GM12878 (cell line): ENCODE measurements at regions not wholly inside any gene's neighbourhood (a gene's known extent, or its start where the extent isn't known, plus 50 kb on each side); places are given as distances from the start of the nearest gene placed in this dataset.

Experiments used
- ATAC-seq: fragments of 200-7000 bp; cut with Tn5 transposase; 3 replicates; pipeline ENCODE4 v1.9.1; 2020; ENCODE audit warnings: mild to moderate bottlenecking, moderate library complexity
- BruUV-seq: library from RNA; stranded (reverse); fragments of 400-500 nt; replicated peaks from 2 replicates; lab custom pipeline; 2021; lab: Mats Ljungman, UMichigan
- CTCF ChIA-PET: fragments of 300-600 bp; sonication (Branson Sonifier 250); formaldehyde crosslinking; extraction: SDS; loops from one replicate; lab custom pipeline; 2021; ENCODE audit warnings: inconsistent platforms; lab: Yijun Ruan, JAX
- POLR2A ChIA-PET: fragments of 350-600 bp; formaldehyde crosslinking; extraction: SDS; loops from one replicate; lab custom pipeline; 2021; ENCODE audit warnings: inconsistent platforms; lab: Charles Lee
- RAD21 ChIA-PET: fragments of 300-600 bp; sonication (Branson Sonifier 250); formaldehyde crosslinking; loops from one replicate; lab custom pipeline; 2023; ENCODE audit warnings: antibody characterized with exemption; ENCODE audit not compliant: unreplicated experiment; lab: Charles Lee
- SMC1A ChIA-PET: fragments of 300-600 bp; sonication (Branson Sonifier 250); formaldehyde crosslinking; loops from one replicate; lab custom pipeline; 2023; ENCODE audit not compliant: unreplicated experiment, uncharacterized antibody; lab: Charles Lee
- DNase-seq: peaks from one replicate; pipeline ENCODE4 v3.0.0-alpha.2; 2011; ENCODE audit warnings: low read depth, low spot score
- FAIRE-seq: peaks from 3 replicates; lab custom pipeline; 2011; peaks lifted over from hg19 to GRCh38; lab: Jason Lieb, UNC
- H2AFZ ChIP-seq: 2 replicates; pipeline ENCODE4 v1.6.0; 2011; ENCODE audit warnings: low read depth, low read length, control low read depth; ENCODE audit not compliant: control insufficient read depth
- H3K27ac ChIP-seq: 2 replicates; pipeline ENCODE4 v1.5.1; 2011; ENCODE audit warnings: control low read depth; ENCODE audit not compliant: control insufficient read depth, insufficient read depth
- H3K27me3 ChIP-seq, 2 experiments: replicated peaks in 1 of 2; 2 replicates each; pipeline versions ENCODE4 v1.6.0 to v1.6.1; 2011; ENCODE audit warnings: low read length in 1 of 2; ENCODE audit not compliant: control insufficient read depth in 2 of 2, insufficient read depth in 2 of 2
- H3K36me3 ChIP-seq, 2 experiments: 2 replicates each; pipeline ENCODE4 v1.5.1; 2011; ENCODE audit warnings: low read length in 1 of 2; ENCODE audit not compliant: control insufficient read depth in 2 of 2, insufficient read depth in 2 of 2
- H3K4me1 ChIP-seq: 2 replicates; pipeline ENCODE4 v1.6.1; 2011; ENCODE audit warnings: mild to moderate bottlenecking, low read length, moderate library complexity, mixed read lengths; ENCODE audit not compliant: control insufficient read depth, insufficient read depth
- H3K4me2 ChIP-seq: 2 replicates; pipeline ENCODE4 v1.6.0; 2011; ENCODE audit warnings: control low read depth; ENCODE audit not compliant: control insufficient read depth, insufficient read depth
- H3K4me3 ChIP-seq: fragments of 200-600 bp; sonication (generic); 2 replicates; pipeline ENCODE4 v1.5.1; 2016
- H3K79me2 ChIP-seq: 2 replicates; pipeline ENCODE4 v1.6.0; 2011; ENCODE audit warnings: low read length; ENCODE audit not compliant: control insufficient read depth, insufficient read depth
- H3K9ac ChIP-seq: 2 replicates; pipeline ENCODE4 v1.8.0; 2011; ENCODE audit warnings: low read length, control low read depth, mixed read lengths; ENCODE audit not compliant: control insufficient read depth, insufficient read depth
- H3K9me3 ChIP-seq: replicated peaks from 3 replicates; pipeline ENCODE4 v1.5.1; 2011; ENCODE audit warnings: mild to moderate bottlenecking, low read length; ENCODE audit not compliant: control insufficient read depth, insufficient read depth
- H4K20me1 ChIP-seq: 2 replicates; pipeline ENCODE4 v1.6.0; 2011; ENCODE audit not compliant: control insufficient read depth, insufficient read depth
- CBX5 ChIP-seq: sonication (generic); IDR thresholded peaks from 2 replicates; pipeline ENCODE4 v1.6.1; 2016; ENCODE audit warnings: low read depth, moderate library complexity, mild to moderate bottlenecking, inconsistent platforms
- CEBPB ChIP-seq, 2 experiments: fragments of 150-350 bp in 1 of 2; IDR thresholded peaks; 2 replicates each; pipeline ENCODE4 v1.6.1; 2012 to 2014; ENCODE audit warnings: low read depth in 2 of 2, low read length in 2 of 2, borderline replicate concordance in 1 of 2, inconsistent platforms in 1 of 2
- CREM ChIP-seq: IDR thresholded peaks from 2 replicates; pipeline ENCODE4 v1.6.1; 2014; ENCODE audit warnings: antibody characterized with exemption, low read depth
- IKZF2 ChIP-seq, 2 experiments: fragments of 450-650 bp; IDR thresholded peaks; 2 replicates each; pipeline ENCODE4 v1.6.1; 2017; ENCODE audit warnings: mild to moderate bottlenecking in 2 of 2, moderate library complexity in 2 of 2
- IRF4 ChIP-seq: IDR thresholded peaks from 2 replicates; pipeline ENCODE4 v1.6.1; 2011; ENCODE audit warnings: low read depth, low read length
- KAT2A ChIP-seq: conservative IDR thresholded peaks from 2 replicates; pipeline ENCODE4 v1.6.1; 2011; ENCODE audit warnings: low read depth, low read length; ENCODE audit not compliant: control insufficient read depth
- SP1 ChIP-seq: IDR thresholded peaks from one replicate; pipeline ENCODE4 v1.6.1; 2011; ENCODE audit warnings: low read depth, low read length
- STAT3 ChIP-seq: IDR thresholded peaks from 2 replicates; pipeline ENCODE4 v1.6.1; 2011; ENCODE audit warnings: low read depth, low read length, improper control_type of control experiment
- ZNF217 ChIP-seq: fragments of 450-650 bp; IDR thresholded peaks from 2 replicates; pipeline ENCODE4 v1.6.1; 2017; ENCODE audit warnings: antibody characterized with exemption, mild to moderate bottlenecking
- in situ Hi-C: fragments of 300-500 bp; cut with MboI; formaldehyde crosslinking; loops from 9 replicates; pipeline ENCODE4 v1.14.3; 2018; ENCODE audit warnings: mixed read lengths
- intact Hi-C: fragments of 100-400 bp; cut with micrococcal nuclease; formaldehyde crosslinking; loops from one replicate; pipeline ENCODE4 v1.14.2; 2022; ENCODE audit not compliant: unreplicated experiment
- TF ChIP-seq, protein P1 (sequence below): fragments of 450-650 bp; IDR thresholded peaks from 2 replicates; pipeline ENCODE4 v1.6.1; 2014; ENCODE audit warnings: mild to moderate bottlenecking
- TF ChIP-seq, protein P2 (sequence below): fragments of 150-350 bp; IDR thresholded peaks from 2 replicates; pipeline ENCODE4 v1.6.1; 2016; ENCODE audit warnings: low read depth, low read length
- TF ChIP-seq, protein P3 (sequence below): IDR thresholded peaks from 2 replicates; pipeline ENCODE4 v1.6.1; 2012; ENCODE audit warnings: low read depth, low read length, improper control_type of control experiment
- TF ChIP-seq, protein P4 (sequence below): IDR thresholded peaks from 2 replicates; pipeline ENCODE4 v1.6.1; 2011; ENCODE audit warnings: borderline replicate concordance, low read depth, mild to moderate bottlenecking, moderate library complexity, low read length; ENCODE audit not compliant: insufficient read depth, poor library complexity, severe bottlenecking
- TF ChIP-seq, protein P5 (sequence below): fragments of 450-650 bp; IDR thresholded peaks from 2 replicates; pipeline ENCODE4 v1.6.1; 2017; ENCODE audit warnings: low read depth, mild to moderate bottlenecking, moderate library complexity
- TF ChIP-seq, protein P6 (sequence below): IDR thresholded peaks from 2 replicates; pipeline ENCODE4 v1.6.1; 2011; ENCODE audit warnings: low read depth, low read length, improper control_type of control experiment, borderline replicate concordance

DNA sequence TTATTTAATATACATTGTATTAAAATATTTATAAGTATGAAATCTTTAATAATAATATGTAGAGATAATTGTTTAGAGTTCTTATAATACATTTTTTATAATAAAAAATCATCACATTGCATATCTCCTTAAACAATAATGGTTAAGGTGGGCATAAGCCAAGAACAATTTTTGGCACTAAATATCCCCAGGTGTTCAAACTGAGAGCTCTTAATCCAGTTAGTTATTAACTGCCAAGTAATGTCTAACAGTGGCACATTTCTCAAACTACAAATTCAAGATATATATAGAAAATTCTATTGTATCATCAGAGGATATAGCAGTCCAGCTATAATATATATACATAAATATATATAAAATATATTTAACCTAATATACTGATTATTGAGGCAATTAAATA is 680.8 kb downstream of the SI start:
- Histone ChIP-seq H3K36me3 (no peaks in the 10 kb centered on the region), H3K27ac (no peak overlapping the region), H3K4me3 (no peak overlapping the region), H3K4me2 (no peak overlapping the region), H3K9ac (no peak overlapping the region), H3K27me3 (no peaks in the 10 kb centered on the region), H3K4me1 (no peaks in the 10 kb centered on the region), H4K20me1 (no peaks in the 10 kb centered on the region), H3K79me2 (no peaks in the 10 kb centered on the region), H3K9me3 (no peaks in the 10 kb centered on the region), H2AFZ (no peak overlapping the region)
- intact Hi-C loops, result no loop called here
- ChIA-PET CTCF (no interaction called here), POLR2A (no interaction called here), SMC1A (no interaction called here), RAD21 (no interaction called here)
- ATAC-seq (no peak), FAIRE-seq (no peak), DNase-seq (no peak)
- BruUV-seq, result no TSS peak
- in situ Hi-C loops, result no loop called here
- TF ChIP-seq, protein P1, sequence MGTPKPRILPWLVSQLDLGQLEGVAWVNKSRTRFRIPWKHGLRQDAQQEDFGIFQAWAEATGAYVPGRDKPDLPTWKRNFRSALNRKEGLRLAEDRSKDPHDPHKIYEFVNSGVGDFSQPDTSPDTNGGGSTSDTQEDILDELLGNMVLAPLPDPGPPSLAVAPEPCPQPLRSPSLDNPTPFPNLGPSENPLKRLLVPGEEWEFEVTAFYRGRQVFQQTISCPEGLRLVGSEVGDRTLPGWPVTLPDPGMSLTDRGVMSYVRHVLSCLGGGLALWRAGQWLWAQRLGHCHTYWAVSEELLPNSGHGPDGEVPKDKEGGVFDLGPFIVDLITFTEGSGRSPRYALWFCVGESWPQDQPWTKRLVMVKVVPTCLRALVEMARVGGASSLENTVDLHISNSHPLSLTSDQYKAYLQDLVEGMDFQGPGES, result no peak
- TF ChIP-seq, protein P2, sequence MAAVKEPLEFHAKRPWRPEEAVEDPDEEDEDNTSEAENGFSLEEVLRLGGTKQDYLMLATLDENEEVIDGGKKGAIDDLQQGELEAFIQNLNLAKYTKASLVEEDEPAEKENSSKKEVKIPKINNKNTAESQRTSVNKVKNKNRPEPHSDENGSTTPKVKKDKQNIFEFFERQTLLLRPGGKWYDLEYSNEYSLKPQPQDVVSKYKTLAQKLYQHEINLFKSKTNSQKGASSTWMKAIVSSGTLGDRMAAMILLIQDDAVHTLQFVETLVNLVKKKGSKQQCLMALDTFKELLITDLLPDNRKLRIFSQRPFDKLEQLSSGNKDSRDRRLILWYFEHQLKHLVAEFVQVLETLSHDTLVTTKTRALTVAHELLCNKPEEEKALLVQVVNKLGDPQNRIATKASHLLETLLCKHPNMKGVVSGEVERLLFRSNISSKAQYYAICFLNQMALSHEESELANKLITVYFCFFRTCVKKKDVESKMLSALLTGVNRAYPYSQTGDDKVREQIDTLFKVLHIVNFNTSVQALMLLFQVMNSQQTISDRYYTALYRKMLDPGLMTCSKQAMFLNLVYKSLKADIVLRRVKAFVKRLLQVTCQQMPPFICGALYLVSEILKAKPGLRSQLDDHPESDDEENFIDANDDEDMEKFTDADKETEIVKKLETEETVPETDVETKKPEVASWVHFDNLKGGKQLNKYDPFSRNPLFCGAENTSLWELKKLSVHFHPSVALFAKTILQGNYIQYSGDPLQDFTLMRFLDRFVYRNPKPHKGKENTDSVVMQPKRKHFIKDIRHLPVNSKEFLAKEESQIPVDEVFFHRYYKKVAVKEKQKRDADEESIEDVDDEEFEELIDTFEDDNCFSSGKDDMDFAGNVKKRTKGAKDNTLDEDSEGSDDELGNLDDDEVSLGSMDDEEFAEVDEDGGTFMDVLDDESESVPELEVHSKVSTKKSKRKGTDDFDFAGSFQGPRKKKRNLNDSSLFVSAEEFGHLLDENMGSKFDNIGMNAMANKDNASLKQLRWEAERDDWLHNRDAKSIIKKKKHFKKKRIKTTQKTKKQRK, result no peak
- TF ChIP-seq STAT3, result no peak
- no peak for TF ChIP-seq CEBPB (IDR thresholded peaks at IDR 0.05; ENCODE audit: borderline replicate concordance in 1 of 2, low read depth in 2 of 2, low read length in 2 of 2)
- TF ChIP-seq KAT2A, result no peak
- no peak for TF ChIP-seq ZNF217
- TF ChIP-seq, protein P3, sequence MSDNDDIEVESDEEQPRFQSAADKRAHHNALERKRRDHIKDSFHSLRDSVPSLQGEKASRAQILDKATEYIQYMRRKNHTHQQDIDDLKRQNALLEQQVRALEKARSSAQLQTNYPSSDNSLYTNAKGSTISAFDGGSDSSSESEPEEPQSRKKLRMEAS, result no peak
- no peak for TF ChIP-seq IKZF2 (IDR thresholded peaks at IDR 0.05)
- TF ChIP-seq SP1, result no peak
- TF ChIP-seq, protein P4, sequence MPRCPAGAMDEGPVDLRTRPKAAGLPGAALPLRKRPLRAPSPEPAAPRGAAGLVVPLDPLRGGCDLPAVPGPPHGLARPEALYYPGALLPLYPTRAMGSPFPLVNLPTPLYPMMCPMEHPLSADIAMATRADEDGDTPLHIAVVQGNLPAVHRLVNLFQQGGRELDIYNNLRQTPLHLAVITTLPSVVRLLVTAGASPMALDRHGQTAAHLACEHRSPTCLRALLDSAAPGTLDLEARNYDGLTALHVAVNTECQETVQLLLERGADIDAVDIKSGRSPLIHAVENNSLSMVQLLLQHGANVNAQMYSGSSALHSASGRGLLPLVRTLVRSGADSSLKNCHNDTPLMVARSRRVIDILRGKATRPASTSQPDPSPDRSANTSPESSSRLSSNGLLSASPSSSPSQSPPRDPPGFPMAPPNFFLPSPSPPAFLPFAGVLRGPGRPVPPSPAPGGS, result no peak
- TF ChIP-seq CBX5, result no peak
- no peak for TF ChIP-seq CREM
- TF ChIP-seq, protein P5, sequence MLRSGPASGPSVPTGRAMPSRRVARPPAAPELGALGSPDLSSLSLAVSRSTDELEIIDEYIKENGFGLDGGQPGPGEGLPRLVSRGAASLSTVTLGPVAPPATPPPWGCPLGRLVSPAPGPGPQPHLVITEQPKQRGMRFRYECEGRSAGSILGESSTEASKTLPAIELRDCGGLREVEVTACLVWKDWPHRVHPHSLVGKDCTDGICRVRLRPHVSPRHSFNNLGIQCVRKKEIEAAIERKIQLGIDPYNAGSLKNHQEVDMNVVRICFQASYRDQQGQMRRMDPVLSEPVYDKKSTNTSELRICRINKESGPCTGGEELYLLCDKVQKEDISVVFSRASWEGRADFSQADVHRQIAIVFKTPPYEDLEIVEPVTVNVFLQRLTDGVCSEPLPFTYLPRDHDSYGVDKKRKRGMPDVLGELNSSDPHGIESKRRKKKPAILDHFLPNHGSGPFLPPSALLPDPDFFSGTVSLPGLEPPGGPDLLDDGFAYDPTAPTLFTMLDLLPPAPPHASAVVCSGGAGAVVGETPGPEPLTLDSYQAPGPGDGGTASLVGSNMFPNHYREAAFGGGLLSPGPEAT, result no peak
- TF ChIP-seq, protein P6, sequence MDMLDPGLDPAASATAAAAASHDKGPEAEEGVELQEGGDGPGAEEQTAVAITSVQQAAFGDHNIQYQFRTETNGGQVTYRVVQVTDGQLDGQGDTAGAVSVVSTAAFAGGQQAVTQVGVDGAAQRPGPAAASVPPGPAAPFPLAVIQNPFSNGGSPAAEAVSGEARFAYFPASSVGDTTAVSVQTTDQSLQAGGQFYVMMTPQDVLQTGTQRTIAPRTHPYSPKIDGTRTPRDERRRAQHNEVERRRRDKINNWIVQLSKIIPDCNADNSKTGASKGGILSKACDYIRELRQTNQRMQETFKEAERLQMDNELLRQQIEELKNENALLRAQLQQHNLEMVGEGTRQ, result no peak
- no peak for TF ChIP-seq IRF4
